SK-N-SH (cell line): ENCODE measurements at regions not wholly inside any gene's neighbourhood (a gene's known extent, or its start where the extent isn't known, plus 50 kb on each side); places are given as distances from the start of the nearest gene placed in this dataset.

Experiments
- CTCF ChIA-PET: fragments of 300-600, 350-600 bp; formaldehyde crosslinking; extraction: SDS; loops from one replicate; lab custom pipeline; 2021; lab: Yijun Ruan, JAX
- POLR2A ChIA-PET: fragments of 350-600 bp; sonication (Branson Sonifier 250); formaldehyde crosslinking; extraction: SDS; loops from one replicate; lab custom pipeline; 2020; ENCODE audit warnings: antibody characterized with exemption, inconsistent platforms; lab: Yijun Ruan, JAX
- DNase-seq: peaks from one replicate; pipeline ENCODE4 v3.0.0; 2012
- H2AFZ ChIP-seq: fragments of 200-600 bp; sonication (generic); 2 replicates; pipeline ENCODE4 v1.8.1; 2016; ENCODE audit warnings: antibody characterized with exemption, mild to moderate bottlenecking, low read depth
- H3F3A ChIP-seq: fragments of 200-600 bp; sonication (generic); replicated peaks from 2 replicates; pipeline ENCODE3; 2016; ENCODE audit warnings: antibody characterized with exemption, mild to moderate bottlenecking; ENCODE audit not compliant: insufficient read depth
- H3K27ac ChIP-seq, 2 experiments: fragments of 200-500 bp in 1 of 2; fragments of 200-600 bp in 1 of 2; sonication (Bioruptor generic) in 1 of 2; sonication (generic), shearing (Covaris generic) in 1 of 2; 2 replicates each; pipeline versions ENCODE4 v1.5.1 to v1.6.1; 2014 to 2016; ENCODE audit warnings: low read depth in 2 of 2, inconsistent platforms in 1 of 2, low read length in 1 of 2, mild to moderate bottlenecking in 1 of 2, mixed read lengths in 1 of 2
- H3K27me3 ChIP-seq: fragments of 200-600 bp; sonication (generic), shearing (Covaris generic); 2 replicates; pipeline ENCODE4 v1.6.1; 2016; ENCODE audit warnings: mixed run types; ENCODE audit not compliant: insufficient read depth
- H3K36me3 ChIP-seq, 2 experiments: fragments of 200-500 bp in 1 of 2; fragments of 200-600 bp in 1 of 2; sonication (Bioruptor generic) in 1 of 2; sonication (generic) in 1 of 2; replicated peaks in 1 of 2; 2 replicates each; pipeline versions ENCODE3 to v1.5.1; 2014 to 2016; ENCODE audit warnings: low read length in 1 of 2, mild to moderate bottlenecking in 1 of 2; ENCODE audit not compliant: insufficient read depth in 2 of 2, control insufficient read depth in 1 of 2
- H3K4me1 ChIP-seq, 2 experiments: fragments of 200-500 bp in 1 of 2; fragments of 200-600 bp in 1 of 2; sonication (Bioruptor generic) in 1 of 2; sonication (generic), shearing (Covaris generic) in 1 of 2; 2 replicates each; pipeline versions ENCODE4 v1.5.1 to v1.6.1; 2014 to 2016; ENCODE audit warnings: low read depth in 1 of 2, low read length in 1 of 2, mixed run types in 1 of 2; ENCODE audit not compliant: insufficient read depth in 2 of 2, control insufficient read depth in 1 of 2
- H3K4me2 ChIP-seq: fragments of 200-600 bp; sonication (generic), shearing (Covaris generic); 2 replicates; pipeline ENCODE4 v1.6.1; 2017; ENCODE audit warnings: mixed run types
- H3K4me3 ChIP-seq, 2 experiments: fragments of 200-500 bp in 1 of 2; fragments of 200-600 bp in 1 of 2; sonication (Bioruptor generic) in 1 of 2; sonication (generic), shearing (Covaris generic) in 1 of 2; 2 replicates each; pipeline versions ENCODE4 v1.5.1 to v1.8.1; 2014 to 2016; ENCODE audit warnings: low read depth in 2 of 2, inconsistent platforms in 1 of 2, low read length in 1 of 2, mild to moderate bottlenecking in 1 of 2, mixed read lengths in 1 of 2, moderate library complexity in 1 of 2
- H3K79me2 ChIP-seq: fragments of 200-600 bp; sonication (generic); 2 replicates; pipeline ENCODE4 v1.8.1; 2017; ENCODE audit warnings: mild to moderate bottlenecking; ENCODE audit not compliant: insufficient read depth
- H3K9ac ChIP-seq: fragments of 200-600 bp; sonication (generic); 2 replicates; pipeline ENCODE4 v1.6.1; 2017; ENCODE audit warnings: mixed run types
- H3K9me2 ChIP-seq: fragments of 200-600 bp; sonication (generic); 2 replicates; pipeline ENCODE4 v1.6.1; 2017; ENCODE audit warnings: mixed run types
- H3K9me3 ChIP-seq: fragments of 200-600 bp; sonication (generic); 2 replicates; pipeline ENCODE4 v1.6.1; 2017; ENCODE audit warnings: mixed run types, mild to moderate bottlenecking, moderate library complexity
- H4K20me1 ChIP-seq: fragments of 200-600 bp; sonication (generic); 2 replicates; pipeline ENCODE4 v1.6.1; 2017; ENCODE audit warnings: mild to moderate bottlenecking, mixed run types; ENCODE audit not compliant: insufficient read depth
- CHD2 ChIP-seq: fragments of 150-350 bp; IDR thresholded peaks from 2 replicates; pipeline ENCODE4 v1.6.1; 2018; ENCODE audit warnings: low read length; ENCODE audit not compliant: partially characterized antibody
- EP300 ChIP-seq, 2 experiments: IDR thresholded peaks; 2 replicates each; pipeline versions ENCODE4 v1.4.0 to v1.6.1; 2012; ENCODE audit warnings: borderline replicate concordance in 1 of 2, low read depth in 1 of 2, low read length in 1 of 2
- MAX ChIP-seq: IDR thresholded peaks from 2 replicates; pipeline ENCODE4 v1.4.0; 2012; ENCODE audit warnings: low read depth
- REST ChIP-seq: IDR thresholded peaks from 2 replicates; pipeline ENCODE4 v1.6.1; 2012; ENCODE audit warnings: mild to moderate bottlenecking, low read depth, low read length, moderate library complexity
- RFX5 ChIP-seq: IDR thresholded peaks from 2 replicates; pipeline ENCODE4 v1.6.1; 2012; ENCODE audit warnings: mild to moderate bottlenecking, improper control_type of control experiment, low read length
- RXRA ChIP-seq: IDR thresholded peaks from 2 replicates; pipeline ENCODE4 v1.4.0; 2012; ENCODE audit warnings: low read depth, mild to moderate bottlenecking, borderline replicate concordance
- YY1 ChIP-seq: IDR thresholded peaks from 2 replicates; pipeline ENCODE4 v1.4.0; 2012; ENCODE audit warnings: low read depth, mild to moderate bottlenecking
- ZBTB33 ChIP-seq: IDR thresholded peaks from 2 replicates; pipeline ENCODE4 v1.4.0; 2012; ENCODE audit warnings: low read depth, borderline replicate concordance
- WGBS: methylation state at CpG from one replicate; pipeline ENCODE4 v1.1.6; 2017; ENCODE audit warnings: low lambda C conversion rate; 5-methylcytosine and 5-hydroxymethylcytosine counted together

GRCh38 chr4:24241511-24241910, 342.8 kb downstream of the DHX15 start (continued):
- no peak for TF ChIP-seq REST
- TF ChIP-seq, all 33 proteins: peak for 0

GRCh38 chr4:24240655-24241054, 343.7 kb downstream of the DHX15 start:
- Histone ChIP-seq H3K27me3 (no peaks in the 10 kb centered on the region), H3K36me3 (no peaks in the 10 kb centered on the region), H2AFZ (no peak overlapping the region), H3K4me3 (no peak overlapping the region), H4K20me1 (no peaks in the 10 kb centered on the region), H3K79me2 (no peaks in the 10 kb centered on the region), H3K9ac (no peak overlapping the region), H3K9me3 (no peaks in the 10 kb centered on the region), H3F3A (no peaks in the 10 kb centered on the region), H3K27ac (no peak overlapping the region), H3K4me1 (no peaks in the 10 kb centered on the region), H3K4me2 (no peak overlapping the region), H3K9me2 (no peaks in the 10 kb centered on the region)
- ChIA-PET CTCF (no interaction called here), POLR2A (no interaction called here)
- TF ChIP-seq CHD2 (no peak), YY1 (no peak), RXRA (no peak), MAX (no peak), ZBTB33 (no peak), RFX5 (no peak)
- no peak for DNase-seq

- POLR2A ChIA-PET = no interaction called here
- H3K4me2 ChIP-seq = no peak overlapping the region
These were observed 346.6 kb downstream of the DHX15 start for GRCh38 chr4:24237709-24238108.

More at GRCh38 chr4:24237709-24238108, 346.6 kb downstream of the DHX15 start:
- Histone ChIP-seq H4K20me1 (no peaks in the 10 kb centered on the region), H3K9ac (no peak overlapping the region), H3K36me3 (no peaks in the 10 kb centered on the region), H3K27me3 (no peaks in the 10 kb centered on the region), H3K79me2 (no peaks in the 10 kb centered on the region), H3K4me3 (no peak overlapping the region), H3K9me2 (no peaks in the 10 kb centered on the region), H3K9me3 (no peaks in the 10 kb centered on the region), H2AFZ (no peak overlapping the region), H3F3A (no peaks in the 10 kb centered on the region), H3K27ac (no peak overlapping the region), H3K4me1 (no peaks in the 10 kb centered on the region)
- TF ChIP-seq EP300 (IDR thresholded peaks at IDR 0.05; ENCODE audit: borderline replicate concordance in 1 of 2, low read depth in 1 of 2, low read length in 1 of 2) = no peak
- CTCF ChIA-PET = no interaction called here
- DNase-seq = no peak
- 39% methylated on average over 7 of the region's 7 CpGs for WGBS
